HG02798 (cell line): ENCODE measurements at regions not wholly inside any gene's neighbourhood (a gene's known extent, or its start where the extent isn't known, plus 50 kb on each side); places are given as distances from the start of the nearest gene placed in this dataset.

Experiments used
- ATAC-seq: cut with Tn5 transposase; IDR thresholded peaks from one replicate; pipeline ENCODE4 v1.9.1; 2021; ENCODE audit warnings: mild to moderate bottlenecking; ENCODE audit not compliant: unreplicated experiment, poor library complexity

DNA sequence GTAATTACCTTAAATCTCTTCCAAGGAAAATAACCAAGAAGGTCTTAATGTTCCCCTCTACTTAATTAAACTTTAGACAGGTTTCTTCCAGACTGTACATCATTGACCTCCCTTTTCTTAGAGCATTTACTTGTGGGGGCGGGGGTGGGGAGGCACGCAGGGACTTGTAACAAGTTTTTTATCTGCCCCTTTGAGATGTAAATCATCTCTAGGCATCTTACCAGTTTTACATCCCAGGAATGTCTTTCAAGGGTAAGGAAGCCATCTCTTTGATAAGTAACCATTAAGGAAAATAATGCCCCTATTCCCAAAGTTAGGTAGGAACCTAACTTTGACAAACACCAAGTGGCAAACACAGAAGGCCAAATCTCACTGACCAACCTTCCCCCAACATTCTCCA is 528.6 kb downstream of the SUCLA2 start:
- no peak for ATAC-seq

DNA sequence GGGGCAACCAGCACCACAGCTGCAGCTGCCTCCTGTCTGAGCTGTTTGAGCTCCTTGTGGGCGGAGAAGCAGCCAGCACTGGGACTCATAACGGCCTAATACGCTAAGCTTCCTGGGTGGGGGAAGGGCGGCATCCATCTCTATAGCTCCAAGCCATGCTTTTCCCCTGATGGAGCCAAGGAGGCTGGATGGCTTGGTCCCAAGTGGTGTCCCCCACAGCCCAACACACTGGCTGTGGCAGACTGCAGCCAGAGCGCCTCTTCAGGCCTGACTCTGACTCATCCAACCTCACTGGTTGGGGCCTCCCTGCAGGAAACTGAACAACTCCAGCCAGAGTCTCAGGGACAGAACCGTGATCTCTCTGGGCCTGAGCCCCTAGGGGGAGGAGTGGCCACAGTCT is 537.3 kb downstream of the SUCLA2 start:
- ATAC-seq = no peak

DNA sequence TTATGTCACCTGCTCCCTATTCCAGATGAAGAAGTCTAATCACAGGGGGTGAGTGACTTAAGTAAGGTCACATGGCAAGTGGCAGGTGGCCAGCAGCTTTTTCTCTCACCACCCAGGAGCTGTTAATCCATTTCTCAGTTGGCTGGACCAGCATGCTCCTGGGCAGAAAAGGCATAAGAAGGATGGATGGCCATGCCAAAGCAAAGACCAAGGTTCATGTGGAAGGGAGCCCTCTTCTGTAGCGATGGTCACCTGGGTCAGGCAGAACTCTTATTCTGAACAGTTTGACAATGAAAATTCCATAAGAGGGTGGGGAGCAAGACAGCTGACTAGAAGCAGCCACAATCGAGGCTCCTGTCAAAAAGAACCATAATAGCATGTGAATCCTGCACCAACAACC is 538.1 kb downstream of the SUCLA2 start:
- no peak for ATAC-seq

DNA sequence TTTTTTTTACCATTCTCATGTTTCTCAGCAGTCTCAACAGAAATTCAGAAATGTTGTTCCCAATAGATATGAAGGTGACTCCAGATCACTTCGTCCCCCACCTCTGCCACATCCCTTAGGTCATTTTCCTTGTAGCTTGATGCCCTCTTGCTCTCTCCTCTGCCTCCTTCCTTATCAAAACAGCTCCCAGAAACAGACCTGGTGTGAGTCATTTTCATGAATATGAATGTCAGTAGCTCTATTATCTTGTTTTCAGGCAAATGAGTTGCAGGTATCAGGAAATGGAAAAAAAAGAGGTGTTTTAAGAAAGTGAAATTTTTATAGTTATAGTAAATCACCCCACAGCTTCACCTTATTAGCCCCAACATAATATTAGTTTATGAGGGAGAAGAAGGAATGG is 539.3 kb downstream of the SUCLA2 start:
- ATAC-seq = no peak

DNA sequence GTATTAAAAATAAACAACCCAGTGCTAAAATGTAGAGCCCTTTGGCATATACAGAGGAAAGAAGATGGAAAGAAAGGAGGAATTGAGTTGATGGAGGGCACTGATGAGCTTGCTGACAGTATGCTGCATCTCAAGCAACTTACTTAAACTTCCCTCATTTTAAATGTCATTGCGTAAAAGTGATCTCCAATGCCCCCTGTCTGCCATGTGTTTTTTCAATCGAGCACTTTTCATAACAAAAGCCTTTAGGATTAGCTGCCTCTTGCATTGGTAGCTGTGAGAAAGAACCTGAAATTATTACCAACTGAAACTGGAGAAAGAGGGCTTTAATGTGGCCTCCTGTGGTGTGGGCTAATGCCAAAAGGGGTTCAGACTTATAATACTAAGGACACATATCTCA is 541.6 kb downstream of the SUCLA2 start:
- ATAC-seq = no peak

DNA sequence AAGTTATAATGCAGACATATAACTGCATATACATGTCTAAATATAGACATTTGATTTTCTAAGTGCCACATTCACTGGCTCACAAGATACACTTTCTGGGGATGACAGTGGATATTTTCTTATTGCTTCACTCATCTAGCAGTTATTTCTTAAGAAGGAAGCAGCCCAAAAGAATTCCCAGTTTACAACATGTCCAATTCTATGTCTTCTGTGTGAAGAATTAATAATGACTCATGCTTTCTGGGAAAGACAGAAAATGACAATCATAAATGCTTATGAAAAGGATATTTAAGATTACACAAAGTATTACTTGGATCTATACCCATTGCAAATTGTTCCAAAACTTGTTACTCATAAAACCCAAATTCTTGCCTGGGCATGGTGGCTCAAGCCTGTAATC is 543.4 kb downstream of the SUCLA2 start:
- no peak for ATAC-seq

DNA sequence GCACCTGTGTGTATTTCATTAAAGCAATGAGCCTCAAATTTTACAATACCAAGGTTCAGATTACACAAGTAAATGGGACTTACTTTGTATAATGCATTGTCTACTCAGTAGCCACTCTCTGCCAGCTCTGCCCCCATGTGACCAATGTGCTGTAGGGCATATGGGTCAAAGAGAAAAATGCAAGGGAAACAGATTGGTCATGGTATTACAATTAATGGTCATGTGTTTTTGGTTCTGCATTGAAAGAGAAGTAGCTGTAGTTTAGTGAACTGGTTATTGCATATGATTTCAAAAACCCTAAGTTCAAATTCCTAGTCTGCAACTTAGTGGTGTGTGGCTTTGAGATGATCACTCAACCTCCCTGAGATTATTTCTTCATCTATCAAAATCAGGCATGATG is 545.4 kb downstream of the SUCLA2 start:
- no peak for ATAC-seq

DNA sequence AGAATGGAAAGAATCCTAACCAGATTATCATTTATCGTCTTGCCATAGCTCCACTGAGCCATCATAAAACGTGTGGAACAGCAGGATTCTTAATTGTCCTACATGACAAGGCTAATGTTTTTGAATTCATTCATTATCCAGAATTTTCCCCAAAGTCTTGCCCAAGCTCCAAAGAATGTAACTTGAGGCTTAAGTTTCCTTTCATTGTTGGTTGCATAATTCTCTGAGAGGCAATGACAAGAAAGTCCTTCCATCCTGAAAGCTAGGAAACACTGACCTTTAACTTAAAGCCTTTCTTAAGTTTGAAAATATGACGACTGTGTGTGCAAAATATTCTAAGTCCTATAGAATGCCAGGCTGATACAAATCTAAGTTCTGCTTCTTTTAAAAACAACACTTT is 546.1 kb downstream of the SUCLA2 start:
- no peak for ATAC-seq

DNA sequence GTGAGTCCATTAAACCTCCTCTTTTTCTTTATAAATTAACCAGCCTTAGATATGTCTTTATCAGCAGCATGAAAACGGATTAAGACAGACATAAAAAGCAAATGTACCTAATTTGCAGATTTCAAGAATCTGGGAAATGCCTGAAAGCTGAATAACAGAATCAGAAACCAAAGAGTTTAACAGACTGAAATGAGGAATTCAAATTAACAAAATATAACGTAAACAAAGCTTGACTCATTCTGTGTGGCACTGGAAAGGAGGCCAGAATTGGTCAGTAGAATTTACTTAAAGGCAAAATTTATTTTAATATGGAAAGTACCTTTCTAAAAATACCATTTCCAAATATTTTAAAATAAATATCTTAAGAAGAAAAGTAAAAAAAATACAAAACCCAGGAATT is 540.6 kb upstream of the HTR2A start:
- ATAC-seq = no peak

DNA sequence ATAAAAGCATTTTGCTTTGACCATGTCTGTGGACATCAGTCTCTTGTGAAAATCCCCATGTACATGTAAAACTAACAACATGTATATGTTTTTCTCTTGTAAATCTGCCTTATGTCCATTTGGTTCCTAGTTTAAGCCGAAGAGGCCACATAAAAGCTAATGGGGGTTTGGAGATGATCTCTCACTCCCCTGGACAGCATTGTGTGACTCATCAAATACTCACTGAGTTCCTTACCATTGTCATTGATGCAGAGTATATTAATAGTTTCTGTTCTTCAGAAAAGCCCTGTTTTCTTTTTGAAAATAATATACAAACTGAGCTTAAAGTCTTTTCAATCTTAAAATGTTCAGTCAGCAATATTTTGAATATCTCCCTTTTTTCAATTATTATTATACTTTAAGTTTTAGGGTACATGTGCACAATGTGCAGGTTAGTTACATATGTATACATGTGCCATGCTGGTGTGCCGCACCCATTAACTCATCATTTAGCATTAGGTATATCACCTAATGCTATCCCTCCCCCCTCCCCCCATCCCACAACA is 536.7 kb upstream of the HTR2A start:
- ATAC-seq = no peak

DNA sequence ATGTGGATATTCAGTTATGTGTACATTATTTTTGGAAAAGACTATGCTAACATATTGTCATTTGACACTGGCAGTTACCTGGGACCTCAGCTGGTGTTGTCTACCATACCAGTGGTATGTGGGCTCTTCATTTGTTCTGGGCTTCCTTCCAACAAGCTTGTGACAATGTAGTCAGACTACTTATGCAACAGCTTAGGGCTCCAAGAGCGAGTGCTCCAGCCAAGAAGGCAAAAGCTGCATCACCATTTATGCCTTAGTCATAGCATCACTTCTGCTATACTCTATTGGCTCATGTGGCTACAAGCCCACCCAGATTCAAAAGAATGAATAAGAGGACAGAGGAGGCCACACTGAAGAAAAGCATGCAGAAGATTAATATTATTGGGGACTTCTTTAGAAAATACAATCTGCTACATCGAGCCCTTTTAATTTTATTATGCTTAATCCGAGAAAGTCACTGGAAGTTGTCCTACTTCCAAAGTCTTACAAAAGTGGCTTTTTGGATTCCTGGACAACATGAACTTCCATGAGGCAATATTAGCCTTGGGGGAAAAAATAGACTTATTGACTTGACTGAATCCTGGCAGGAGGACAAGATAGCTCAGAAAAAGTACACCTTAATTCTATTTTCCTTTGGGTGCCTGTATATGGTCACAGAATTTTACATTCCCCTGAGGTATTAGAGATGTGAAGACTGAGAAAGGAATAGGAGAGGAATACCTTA is 529.4 kb upstream of the HTR2A start:
- ATAC-seq = no peak

DNA sequence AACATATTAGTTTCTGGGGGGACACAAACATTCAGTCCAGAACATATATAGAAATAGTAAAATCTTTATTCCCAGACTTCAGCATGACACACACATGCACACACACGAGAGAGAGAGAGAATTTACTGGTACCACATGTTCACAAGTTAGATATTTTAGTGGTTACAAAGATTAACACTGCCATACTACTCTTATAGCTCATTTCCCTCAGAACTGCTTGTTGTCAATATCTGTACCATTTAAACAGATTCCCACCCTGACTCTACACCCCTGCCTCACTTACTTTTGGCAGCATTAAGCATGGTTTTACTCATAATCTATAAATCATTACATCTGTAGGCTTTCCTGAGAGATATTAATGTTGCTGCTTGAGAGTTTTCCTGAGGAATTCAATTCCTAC is 524.7 kb upstream of the HTR2A start:
- ATAC-seq = no peak

DNA sequence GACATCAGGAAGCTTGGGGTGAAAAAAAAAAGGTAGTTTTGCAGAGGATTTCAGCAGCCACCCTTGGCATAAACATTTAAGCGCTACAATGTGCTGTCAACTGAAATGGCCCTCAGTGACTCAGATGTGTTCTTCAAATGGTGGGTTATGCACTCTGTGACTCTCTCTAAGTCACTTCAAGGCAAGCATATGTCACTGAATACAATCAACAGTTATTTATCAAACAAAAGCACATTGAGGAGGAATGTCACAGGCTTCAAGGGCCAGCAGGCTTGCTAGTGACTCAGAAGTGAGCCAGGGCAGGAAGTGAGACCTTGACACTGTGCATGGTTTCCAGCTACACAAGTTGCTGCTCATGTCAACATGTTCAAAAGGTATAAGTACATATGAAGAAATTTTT is 523.7 kb upstream of the HTR2A start:
- ATAC-seq = no peak

DNA sequence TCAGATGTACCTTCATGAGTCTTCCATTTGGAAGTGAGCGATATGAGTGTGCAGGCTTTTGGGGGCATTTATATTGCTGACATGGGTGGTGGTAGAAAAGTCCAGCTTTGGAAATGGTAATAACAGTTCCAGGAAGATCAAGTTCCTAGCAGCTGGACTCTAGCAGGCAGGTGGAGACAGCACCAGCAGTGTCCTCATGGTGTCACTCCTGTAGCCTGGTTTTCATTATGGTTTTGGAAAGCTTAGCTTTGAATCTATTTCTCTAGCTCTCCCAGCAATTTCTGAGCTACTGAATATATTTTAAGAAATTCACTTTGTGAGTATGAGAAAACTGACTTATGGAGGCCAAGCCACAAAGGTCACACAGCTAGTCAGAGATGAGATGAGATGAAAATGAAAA is 523.2 kb upstream of the HTR2A start:
- ATAC-seq = no peak

DNA sequence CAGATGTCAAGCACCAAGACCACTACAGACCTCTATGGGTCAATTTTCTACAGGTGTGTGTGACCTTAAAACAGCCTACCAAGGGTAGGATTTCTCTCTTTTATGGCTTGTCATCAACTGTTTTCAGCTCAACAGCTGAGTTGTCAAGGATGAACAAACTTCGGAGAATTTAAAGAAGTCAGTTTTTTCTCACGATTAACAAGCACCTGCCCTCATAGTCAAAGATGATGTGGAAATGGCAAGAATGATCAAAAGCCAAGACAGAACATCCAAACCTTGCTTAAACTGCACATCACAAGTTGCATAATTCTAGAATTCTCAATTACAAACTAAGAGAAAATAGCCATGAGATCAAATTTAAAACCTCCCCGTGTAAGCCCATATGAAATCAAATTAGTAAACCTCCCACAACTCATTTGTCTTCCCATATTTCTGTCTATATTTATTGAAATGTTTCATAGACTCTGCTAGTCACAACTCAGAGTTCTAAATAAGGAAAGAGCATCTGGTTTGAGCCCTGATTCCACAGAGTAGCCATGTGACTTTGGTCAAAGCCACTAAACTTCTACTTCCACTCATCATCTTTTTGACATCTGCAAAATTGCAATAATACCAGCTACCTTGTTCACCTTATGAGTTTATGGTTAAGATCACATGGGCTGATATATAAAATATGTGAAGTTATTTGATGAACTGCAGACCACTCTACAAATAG is 521.5 kb upstream of the HTR2A start:
- ATAC-seq = no peak

DNA sequence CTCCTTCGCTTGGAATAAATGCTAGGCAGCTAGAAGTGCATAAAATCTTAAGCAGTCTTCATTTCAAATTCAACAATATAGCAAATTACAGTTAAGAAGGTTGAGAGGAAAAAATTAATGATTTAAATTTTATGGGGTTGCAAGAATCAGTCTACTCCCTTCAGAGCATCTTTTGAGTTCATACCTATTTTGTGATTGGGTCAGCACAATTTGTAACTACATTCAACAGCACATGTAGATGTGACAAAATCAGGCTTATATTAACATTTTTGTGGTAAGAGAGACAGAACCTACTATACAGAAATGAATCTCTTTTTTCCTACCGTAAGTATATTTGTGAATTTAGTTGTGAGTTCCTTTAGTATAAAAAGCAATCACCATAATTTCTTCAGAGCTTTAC is 520.6 kb upstream of the HTR2A start:
- no peak for ATAC-seq

DNA sequence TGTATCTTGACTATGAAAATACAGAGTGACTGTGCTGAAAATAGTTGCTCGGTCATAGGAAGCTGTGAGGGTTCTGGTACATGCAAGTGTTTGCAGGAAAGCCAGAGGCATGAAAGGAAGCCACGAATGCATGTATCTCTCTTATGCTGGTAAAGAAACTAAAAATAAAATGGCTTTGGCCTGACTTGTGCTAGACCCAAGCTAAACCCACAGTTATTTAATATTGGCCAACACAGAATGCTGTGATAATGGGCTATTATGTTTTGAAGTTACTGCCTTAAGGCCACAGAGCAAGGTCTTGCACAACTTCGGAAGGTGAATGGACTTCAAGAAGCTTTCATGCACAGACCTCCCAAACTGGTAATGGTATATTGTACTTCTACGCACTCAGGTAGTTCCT is 518.2 kb upstream of the HTR2A start:
- no peak for ATAC-seq

DNA sequence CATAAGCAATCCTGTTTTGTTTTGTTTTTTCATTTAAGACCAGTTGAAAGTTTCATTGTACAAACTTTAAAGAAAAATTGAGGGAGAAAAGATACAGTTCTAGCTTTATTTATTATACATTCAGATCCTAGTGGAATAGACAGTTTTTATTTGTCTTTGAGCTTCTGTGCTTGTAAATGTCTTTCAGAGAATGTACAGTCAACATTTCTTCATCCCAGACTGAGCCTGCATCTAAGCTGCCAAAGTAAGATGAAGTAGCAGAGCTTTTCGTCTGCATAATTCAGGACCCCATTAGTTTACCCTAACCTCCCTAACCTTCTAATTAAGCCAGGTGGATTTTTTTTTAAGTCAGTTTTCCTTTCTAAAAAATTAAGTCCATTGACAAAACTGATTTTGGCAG is 516.7 kb upstream of the HTR2A start:
- no peak for ATAC-seq

DNA sequence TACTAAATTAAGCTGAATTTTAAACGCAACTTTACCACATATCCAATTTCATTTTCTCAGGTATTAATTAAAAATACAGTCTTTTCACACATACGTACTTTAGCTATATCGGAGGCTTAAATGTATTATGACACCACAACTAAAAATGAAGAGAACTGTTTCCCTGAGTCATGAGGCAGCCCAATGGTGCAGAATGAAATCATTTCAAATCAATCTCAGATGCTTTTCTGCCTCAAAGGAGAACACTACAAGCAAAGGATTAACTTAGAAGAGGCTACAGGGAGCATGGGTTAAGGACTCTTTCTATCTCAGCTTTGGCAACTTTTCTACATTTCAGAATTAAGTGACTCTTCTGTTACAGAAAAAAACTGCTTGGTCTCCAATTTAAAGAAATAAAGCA is 516.3 kb upstream of the HTR2A start:
- no peak for ATAC-seq

DNA sequence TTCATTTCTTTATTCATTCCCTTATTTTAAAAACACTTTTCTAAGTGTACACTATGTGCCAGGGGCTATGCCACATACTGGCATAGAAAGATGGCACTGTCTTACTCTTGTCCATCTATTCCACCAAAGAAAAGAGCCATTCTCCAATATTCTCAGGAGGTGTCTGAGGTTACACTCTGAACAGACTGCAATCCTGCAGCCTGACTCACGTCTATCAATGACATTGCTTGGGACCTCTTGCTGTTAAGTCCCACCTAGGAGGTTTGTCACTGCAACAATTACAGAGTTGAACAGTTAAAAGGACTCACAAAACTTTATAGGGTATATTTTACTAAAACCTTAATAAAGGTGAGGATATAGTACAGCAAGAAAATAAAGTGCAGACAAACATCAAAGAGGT is 512.9 kb upstream of the HTR2A start:
- ATAC-seq = no peak

DNA sequence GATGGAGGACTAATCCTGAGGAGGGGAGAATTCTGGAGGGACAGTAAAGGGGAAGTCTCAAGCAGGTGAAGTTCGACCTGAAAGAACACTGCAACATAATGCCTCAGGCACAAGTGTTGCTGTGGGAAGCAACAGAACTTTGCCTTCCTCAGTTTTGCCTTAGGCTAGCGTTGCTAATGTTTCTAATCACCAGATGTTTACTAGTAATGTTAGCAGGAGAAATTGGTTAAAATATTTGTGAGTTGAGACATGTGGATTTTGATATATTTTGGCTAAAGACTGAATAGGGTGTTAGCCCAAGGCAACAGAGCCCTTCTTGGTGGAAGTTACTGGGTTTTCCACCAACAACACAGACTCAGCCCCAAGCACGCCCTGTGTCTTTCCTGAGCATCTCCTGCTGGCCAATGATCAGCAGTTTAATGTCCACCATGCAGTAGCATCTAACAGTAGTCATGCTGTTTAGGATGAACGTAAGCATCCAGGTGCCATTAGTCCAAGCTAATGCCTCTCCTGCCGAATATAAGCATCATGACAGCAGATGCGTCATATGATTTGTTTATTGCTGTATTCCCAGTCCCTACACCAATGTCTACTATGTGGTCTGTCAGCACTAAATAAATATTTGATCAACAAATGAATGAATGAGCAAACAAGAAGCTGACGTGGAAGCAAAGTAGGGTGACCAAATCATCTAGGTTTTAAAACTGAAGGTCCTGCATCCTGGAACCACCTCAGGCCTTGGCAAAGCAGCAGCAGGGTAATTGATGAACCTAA is 511.9 kb upstream of the HTR2A start:
- no peak for ATAC-seq
